ENCODE measurements at regions not wholly inside any gene's neighbourhood (a gene's known extent, or its start where the extent isn't known, plus 50 kb on each side); places are given as distances from the start of the nearest gene placed in this dataset.

GRCh38 chr7:86479144-86479543, 164.6 kb upstream of the GRM3 start:
- H3K4me3 ChIP-seq (ENCODE audit: low read depth, low read length): no peak overlapping the region
- TF ChIP-seq CTCF (IDR thresholded peaks at IDR 0.05; ENCODE audit: borderline replicate concordance, insufficient read depth, low read depth, low read length): no peak

GRCh38 chr7:86477343-86477935, 166.3 kb upstream of the GRM3 start:
- no peak overlapping the region for H3K4me3 ChIP-seq (ENCODE audit: low read depth, low read length)
- TF ChIP-seq CTCF (IDR thresholded peaks at IDR 0.05; ENCODE audit: borderline replicate concordance, insufficient read depth, low read depth, low read length): no peak

GRCh38 chr7:86470763-86471162, 172.9 kb upstream of the GRM3 start:
- TF ChIP-seq CTCF (IDR thresholded peaks at IDR 0.05; ENCODE audit: borderline replicate concordance, insufficient read depth, low read depth, low read length): no peak

GRCh38 chr7:86469680-86470295, 173.9 kb upstream of the GRM3 start:
- TF ChIP-seq CTCF (IDR thresholded peaks at IDR 0.05; ENCODE audit: borderline replicate concordance, insufficient read depth, low read depth, low read length): peak; percentile 68

More at GRCh38 chr7:86470763-86471162, 172.9 kb upstream of the GRM3 start:
- no peak overlapping the region for H3K4me3 ChIP-seq (ENCODE audit: low read depth, low read length)

GRCh38 chr7:86454753-86455152, 189.0 kb upstream of the GRM3 start:
- no peak for TF ChIP-seq CTCF (IDR thresholded peaks at IDR 0.05; ENCODE audit: borderline replicate concordance, insufficient read depth, low read depth, low read length)
- H3K4me3 ChIP-seq (ENCODE audit: low read depth, low read length): no peak overlapping the region

More at GRCh38 chr7:86469680-86470295, 173.9 kb upstream of the GRM3 start:
- no peak overlapping the region for H3K4me3 ChIP-seq (ENCODE audit: low read depth, low read length)

- no peak overlapping the region for H3K4me3 ChIP-seq (ENCODE audit: low read depth, low read length)
Measured at GRCh38 chr7:86453454-86453853, 190.3 kb upstream of the GRM3 start.

More at GRCh38 chr7:86453454-86453853, 190.3 kb upstream of the GRM3 start:
- no peak for TF ChIP-seq CTCF (IDR thresholded peaks at IDR 0.05; ENCODE audit: borderline replicate concordance, insufficient read depth, low read depth, low read length)

All from GM12875 (cell line).